ENCODE measurements at regions not wholly inside any gene's neighbourhood (a gene's known extent, or its start where the extent isn't known, plus 50 kb on each side); places are given as distances from the start of the nearest gene placed in this dataset.
A peak's percentile ranks its signal among the peaks of the same experiment; 100 is the strongest.
"Not testable (repeated sequence)": the region's sequence is repeated elsewhere in the genome, so short reads cannot be mapped to it uniquely, and the experiment has no call there.

DNA sequence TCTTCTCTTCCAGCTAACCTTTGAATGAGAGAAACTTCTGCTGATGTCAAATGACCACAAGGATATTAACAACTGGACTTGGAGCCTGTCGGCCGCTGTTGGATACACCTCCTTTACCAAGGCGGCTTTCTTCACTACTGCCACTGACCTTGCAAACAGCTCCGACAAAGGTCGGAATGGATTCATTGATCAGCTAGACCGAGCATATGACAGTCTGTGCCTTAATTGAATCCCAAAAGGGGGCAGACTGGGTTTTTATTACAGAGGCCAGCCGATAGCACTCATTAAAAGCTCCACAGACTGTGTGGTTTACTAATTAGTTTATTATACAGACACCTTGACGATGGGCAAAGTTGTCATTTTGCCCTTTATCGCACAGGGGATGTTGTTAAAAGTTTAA, 394.5 kb downstream of the RERGL start:
- DNase-seq (ENCODE audit: low read depth): no peak

DNA sequence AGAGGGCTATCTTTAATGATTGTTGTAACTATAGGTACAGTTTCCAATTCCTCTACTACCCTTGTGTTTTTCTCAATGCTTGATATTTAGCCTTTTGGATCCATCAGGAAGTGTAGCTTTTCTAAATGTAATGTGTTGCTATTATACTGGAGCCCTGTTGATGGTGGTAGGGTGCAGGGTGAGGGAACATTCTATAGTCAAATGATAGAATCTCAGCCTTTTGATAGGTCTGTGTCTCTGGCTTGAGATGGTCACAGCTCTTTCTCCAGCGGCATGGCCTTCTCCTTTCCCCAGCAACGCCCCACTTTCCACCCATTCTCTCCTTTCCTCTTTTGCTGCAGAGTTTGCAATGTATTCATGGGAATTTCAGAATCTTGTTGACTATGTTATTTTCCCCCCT, 398.6 kb downstream of the RERGL start:
- no peak for DNase-seq (ENCODE audit: low read depth)

DNA sequence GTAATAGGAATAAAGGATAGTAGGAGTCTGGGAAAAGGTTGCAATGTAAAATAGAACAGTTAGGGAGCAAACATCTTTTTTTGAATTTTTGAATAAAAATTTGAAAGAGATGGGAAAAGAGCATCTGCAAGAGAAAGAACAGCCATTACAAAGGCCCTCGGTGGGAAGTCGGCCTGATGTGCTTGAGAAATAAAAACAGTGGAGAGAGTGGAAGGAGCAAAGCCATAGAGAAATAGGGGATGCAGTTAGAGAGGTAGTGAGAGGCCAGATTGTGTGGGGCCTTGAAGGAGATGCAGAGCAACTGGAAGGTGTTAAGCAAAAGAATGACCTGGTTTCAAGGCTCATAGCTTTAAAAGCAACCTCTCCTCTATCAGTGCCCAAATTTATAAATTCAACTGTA, 409.8 kb downstream of the RERGL start:
- DNase-seq (ENCODE audit: low read depth): no peak

DNA sequence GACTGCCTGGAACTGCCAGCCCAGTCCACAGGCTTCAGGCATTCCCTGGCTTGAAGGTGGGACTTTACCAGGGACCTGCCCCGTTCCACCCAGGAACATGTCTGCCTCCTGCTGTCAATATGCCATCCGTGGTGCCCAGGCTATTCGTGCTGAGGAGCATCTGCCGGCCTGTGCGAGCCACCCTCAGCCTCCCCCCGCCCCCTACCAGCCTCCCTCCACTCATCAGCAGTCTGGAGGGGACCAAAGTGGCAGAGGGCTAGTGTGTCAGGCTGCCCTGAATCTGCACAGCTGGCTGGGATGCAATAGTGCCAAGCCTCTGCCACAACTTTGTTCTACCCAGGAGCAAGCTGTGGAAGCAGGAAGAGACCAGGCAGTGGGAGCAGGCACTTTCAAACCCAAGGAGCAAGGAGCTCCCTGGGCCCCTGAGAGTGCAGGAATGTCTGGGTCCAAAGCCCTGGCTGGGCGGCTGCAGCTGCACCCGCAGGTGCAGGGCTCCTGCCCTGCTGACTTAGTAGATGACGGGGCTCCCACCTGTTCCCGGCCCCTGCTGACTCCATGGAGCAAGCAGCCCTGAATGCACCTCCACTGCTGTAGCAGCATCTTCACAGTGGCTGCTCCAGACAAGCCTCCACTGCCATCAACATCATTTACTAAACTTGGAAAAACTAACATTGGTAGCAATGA, 423.2 kb downstream of the RERGL start:
- DNase-seq (ENCODE audit: low read depth): no peak

DNA sequence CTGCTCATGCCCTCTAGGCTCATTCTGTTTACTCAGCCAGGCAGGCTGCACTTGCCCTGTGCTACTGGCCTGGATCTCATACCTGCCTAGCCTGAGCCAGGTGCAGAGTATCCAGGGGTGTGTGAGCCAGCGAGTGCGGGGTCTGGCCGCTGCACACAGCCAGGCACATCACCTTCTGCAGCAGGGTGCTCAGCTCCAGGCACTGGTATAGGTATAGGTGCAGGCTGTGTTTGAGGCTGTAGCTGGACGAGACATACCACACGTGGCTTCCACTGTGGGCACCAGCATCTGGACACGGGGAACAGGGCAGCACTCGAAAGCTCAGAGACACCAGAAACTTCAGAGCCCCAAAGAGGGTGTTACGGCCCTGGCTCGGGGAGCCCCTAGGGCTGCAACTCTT, 424.2 kb downstream of the RERGL start:
- no peak for DNase-seq (ENCODE audit: low read depth)

DNA sequence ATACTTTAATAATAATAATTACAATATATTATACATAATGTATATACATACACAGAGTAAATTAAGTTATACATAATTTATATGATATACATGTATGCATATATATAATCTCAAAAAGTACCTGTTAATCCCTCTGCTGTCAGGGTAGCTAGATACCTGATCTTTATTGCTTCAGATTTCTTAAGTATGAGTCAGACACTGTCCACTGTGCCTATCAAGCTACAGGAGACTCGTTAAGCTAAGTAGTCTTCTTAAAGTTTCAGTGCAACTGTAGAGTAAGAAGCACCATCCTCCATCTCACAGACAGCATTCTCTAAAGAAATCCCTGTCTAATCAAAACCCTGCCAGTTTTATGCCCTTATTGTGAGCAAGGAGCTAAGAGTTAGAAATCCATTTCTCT, 428.7 kb downstream of the RERGL start:
- DNase-seq (ENCODE audit: low read depth): no peak

DNA sequence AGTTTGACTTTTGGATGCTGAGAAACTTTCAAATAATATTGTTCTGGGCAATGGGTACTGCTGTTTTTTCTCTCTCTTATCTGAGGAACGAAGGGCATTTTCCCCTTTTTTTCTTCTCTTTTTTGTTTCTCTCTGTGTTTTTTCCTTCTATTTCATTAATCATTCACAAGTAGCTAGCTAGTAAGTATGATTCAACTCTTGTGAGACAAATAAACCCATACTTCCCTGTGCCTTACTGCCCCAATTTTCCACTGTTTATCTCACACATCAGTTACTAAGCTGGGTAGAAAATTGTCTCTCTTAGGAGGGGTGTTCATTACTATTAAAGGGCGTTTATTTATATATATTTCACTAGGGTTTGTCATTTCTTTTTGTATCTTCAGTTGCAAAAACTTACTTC, 437.6 kb downstream of the RERGL start:
- DNase-seq (ENCODE audit: low read depth): no peak

DNA sequence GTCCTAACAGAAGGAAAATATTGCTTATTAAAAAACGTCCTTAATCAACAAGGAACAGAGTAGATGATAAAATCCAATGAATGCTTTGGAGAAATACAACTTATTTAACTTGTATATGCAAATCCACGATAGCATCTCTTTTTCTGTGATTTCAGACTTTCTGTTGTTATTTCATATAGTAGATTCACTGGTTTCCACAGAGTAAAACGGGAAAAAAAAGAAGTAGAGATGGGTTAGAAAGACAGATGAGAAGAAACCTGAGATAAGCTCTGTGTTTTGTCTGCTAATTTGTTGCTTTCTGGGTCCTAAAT, 447.7 kb downstream of the RERGL start:
- no peak for DNase-seq (ENCODE audit: low read depth)

DNA sequence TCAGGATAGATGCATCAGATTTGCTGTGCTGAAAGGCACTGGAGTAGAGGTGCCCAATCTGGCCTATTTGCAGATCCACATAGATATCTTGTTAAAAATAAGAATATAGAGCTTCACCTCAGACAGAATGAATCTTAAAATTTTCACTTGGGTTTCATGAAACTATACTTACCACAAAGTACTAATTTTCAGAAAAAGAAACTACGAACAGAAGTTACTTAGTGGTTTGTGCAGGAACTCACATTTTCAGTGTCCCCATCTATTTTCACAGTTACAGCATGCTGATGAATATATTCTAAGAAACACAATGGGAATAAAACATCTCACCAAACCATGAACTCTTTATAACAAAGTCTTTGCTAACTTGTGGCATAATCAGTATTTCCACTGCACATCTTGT, 449.4 kb downstream of the RERGL start:
- no peak for DNase-seq (ENCODE audit: low read depth)

DNA sequence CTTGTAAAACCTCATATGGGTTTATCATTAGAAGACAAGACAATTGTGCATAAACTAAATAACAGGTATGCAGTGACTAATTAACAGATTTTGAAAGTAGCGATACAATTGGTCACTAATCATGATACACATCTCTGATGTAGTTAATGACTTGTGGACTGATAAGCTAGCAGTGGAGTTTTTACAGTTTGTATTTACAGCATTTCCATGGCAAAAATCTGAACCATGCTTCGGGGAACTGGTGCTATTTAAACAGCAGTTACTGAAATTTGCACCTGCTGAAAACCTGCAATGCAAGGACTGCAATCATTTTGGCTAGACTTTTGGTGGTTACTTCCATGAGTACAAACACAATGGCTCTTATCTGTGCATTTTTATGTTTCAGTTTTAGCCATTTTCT, 471.2 kb downstream of the RERGL start:
- DNase-seq (ENCODE audit: low read depth): no peak

DNA sequence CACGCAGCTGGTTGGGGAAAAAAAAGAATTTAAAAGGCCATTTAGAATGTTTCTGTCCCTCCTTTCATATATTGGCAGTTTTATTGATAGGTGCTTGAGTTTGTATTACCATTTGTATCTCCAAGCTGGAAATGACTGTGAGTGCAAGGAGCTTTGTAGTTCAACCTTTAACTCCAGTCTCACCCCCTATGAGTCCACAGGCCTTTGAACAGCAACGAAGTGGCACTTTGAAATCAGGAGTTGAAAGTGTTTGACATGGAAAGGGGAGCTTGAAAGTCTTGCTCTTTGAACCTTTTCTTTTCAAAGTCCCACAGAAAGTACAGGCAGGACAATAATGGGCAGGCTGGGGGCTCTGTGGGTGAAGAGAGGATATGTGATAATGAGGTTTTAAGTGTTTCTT, 480.3 kb downstream of the RERGL start:
- no peak for DNase-seq (ENCODE audit: low read depth)

DNA sequence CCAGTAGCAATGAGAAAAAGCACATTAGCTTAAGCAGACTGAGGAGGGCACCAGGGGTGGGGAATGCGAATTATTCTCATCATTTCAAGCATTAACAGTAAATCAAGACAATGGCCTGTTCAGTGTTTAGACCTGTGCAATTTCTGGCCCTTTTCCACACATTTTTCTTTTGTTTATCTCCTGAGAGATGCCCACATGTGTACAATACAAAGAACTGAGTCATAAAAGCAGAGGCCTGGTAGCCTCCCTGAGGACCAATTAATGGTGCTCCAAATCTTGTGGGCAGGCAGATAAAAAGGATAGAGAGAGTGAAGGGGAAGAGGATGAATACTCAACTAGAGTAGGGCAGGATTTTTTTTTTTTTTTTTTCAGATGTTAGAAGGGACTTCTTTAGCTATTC, 480.8 kb downstream of the RERGL start:
- peak; percentile 35 for DNase-seq (ENCODE audit: low read depth)

DNA sequence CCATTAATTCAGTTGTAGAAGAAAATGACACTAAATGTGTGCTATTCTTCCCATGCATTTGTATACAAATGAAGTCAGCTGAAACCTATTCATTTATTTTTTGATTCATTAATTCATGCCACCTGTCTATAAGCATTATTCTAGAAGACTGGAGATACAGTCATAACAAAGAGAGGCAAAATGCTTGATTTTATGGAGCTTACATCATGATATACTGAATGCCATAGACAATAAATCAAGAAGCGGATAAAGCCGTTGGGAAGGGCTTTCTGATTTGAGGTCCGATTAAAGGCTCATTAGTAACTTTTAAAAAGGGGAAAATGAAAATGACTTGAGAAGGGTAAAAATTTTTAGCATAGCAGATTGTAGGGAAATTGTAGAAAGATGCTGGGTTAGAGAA, 494.9 kb downstream of the RERGL start:
- no peak for DNase-seq (ENCODE audit: low read depth)

DNA sequence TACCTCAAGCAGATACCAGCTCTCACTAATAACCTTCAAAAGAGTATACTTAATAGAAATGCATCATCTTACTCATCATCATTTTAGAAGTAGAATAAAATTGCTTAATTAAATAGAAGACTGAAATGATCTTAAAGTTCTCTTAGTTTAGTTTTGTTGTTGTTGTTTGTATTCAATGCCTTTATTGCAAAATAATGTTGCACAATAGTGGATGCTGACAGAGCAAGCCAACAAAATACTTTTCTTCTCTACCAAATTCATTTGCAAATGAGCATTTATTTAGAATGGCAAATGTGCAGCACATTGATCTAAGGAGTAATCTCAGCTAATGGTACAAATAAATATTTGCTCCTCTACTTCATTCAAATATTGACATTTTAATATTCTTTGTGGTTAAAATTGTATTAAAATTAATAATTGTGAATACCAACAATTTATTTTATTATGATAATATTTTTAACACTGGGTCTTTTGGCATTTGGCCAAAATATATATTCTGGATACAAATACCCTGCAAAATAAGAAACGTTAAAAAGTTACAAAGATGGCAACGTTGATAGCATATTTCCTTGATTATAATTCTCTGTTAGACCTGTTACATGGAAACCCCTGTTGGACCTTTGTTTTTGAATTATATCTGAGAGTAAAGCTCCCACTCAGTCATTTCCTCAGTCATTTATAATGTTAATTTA, 496.1 kb downstream of the RERGL start:
- DNase-seq (ENCODE audit: low read depth): no peak

DNA sequence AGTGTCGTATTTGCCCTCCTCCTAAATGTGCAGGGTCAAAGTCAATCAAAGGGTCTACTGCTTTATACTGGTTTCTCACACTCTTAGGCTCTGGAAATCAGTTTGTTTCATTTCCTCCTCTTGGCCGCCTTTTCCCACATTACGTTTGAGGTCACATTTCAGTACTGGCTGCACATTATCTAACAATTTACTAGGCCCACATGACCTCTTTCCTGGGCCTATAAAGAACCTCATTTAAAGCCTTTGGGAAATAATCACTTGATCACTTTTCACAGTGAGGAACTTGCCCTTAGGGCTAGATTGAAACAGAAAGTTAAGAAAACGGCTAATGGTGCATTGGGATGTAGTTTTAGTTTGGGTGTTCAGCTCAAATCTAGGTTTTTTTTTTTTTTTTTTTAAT, 497.5 kb downstream of the RERGL start:
- DNase-seq (ENCODE audit: low read depth): no peak

DNA sequence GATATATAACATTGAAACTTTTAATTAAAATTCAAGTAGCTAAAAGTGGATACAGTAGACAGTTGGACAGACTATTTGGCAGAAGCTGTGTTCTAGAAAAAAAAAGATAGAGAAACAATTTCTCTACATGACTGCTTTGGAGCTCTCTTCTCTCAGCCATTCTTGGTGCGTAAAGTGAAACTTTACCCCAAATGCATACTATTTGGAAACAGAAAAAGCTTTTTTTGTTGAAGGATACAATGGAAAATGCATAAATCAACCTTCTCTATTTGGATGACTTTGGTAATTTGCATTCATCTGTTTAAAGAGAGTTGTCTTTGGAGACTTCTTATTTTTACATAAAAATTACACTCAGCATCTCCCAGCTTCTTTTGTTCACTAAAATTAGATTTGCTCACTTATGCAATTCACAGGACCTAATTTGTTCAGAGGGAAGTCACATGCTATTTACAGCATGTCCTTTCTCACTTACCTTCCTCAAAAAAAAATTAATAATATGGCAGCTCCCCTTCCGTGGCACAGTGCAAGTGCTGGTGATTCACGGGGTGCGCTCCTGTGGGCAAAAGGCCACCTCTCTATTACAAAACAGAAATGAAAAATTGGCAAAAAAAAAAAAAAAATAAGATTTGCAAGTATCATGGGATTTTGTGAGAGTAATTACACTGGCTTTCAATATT, 498.9 kb downstream of the RERGL start:
- no peak for DNase-seq (ENCODE audit: low read depth)

DNA sequence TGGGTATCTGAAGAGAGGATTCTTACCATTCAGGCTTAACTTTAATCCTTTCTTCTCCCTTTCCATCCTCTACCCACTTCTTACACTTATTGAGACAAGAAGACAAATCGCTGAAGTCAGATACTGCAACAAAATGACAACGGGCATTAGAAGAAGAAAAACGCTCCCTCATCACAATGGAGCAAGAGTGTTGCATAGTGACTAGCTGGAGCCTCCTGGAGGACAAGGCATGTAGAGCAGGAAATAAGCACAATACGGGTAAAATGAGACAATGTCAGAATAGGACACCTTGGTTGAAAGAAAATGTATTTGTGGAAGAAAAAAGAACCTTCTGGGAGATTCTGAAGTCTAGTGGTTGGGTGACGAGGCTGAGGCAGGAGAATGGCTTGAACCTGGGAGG, 501.0 kb downstream of the RERGL start:
- peak; percentile 1 for DNase-seq (ENCODE audit: low read depth)

DNA sequence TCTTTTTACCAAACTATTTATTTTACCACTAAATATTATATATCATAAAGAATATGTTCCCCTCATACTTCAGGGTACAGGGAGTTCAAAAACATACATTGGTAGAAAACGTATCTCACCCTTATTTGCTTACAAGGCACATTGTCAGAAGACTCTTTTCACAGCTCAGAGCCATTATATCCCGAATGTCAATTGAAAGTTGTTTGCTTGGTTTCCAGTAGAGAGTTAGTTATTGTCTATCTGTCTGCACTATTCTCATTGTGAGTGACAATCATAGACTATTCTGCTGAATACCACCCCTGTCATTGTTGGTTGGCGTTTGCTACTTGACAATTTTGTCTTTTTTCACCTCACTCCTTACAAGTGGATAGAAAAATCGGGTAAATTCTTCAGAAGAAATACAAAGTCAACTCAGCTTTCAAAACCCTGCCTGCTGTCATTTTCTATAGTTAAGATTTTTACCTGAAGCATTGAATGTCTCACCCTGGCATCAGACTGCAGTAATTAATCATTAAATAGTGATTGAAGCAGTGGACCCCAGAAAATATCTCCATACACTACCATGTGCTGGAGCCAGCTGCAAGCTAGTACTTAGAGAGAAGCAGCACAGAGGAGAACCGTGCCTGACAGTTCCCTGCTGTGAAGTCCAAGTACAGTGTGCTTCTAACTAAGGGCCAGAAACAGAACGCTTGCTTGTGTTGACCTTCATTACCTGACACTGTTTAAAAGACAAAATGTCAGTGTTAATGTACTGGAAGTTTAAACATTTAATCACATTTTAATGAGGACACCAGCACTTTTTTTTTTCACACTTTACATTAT, 510.6 kb downstream of the RERGL start:
- DNase-seq (ENCODE audit: low read depth): no peak

DNA sequence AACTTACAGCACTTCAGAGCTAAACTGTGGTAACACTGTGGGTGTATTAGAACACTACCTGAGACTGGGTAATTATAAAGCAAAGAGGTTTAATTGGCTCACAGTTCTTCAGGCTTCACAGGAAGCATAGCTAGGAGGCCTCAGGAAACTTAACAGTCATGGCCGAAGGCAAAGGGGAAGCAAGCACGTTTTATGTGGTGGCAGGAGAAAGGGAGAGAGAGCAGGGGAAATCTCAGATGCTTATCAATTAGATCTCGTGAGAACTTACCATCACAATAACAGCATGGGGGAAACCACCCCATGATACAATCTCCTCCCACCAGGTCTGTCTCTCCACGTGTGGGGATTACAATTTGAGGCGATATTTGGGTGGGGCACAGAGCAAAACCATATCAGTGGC, 512.6 kb downstream of the RERGL start:
- DNase-seq (ENCODE audit: low read depth): no peak

DNA sequence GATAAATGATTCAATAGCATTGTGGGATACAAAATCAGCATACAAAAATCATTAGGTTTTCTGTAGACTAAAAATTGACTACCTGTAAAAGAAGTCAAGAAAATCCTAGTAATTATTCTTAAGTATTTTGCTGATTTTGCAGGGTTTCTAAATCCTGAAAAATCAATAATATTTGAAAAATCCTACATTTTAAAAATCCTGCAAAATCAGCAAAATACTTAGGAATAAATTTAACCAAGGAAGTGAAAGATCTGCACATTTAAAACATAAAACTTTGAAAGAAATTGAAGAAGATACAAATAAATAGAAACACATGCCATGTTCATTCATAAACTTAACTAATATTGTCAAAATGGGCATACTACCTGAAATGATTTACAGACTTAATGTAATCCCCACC, 517.7 kb downstream of the RERGL start:
- no peak for DNase-seq (ENCODE audit: low read depth)

DNA sequence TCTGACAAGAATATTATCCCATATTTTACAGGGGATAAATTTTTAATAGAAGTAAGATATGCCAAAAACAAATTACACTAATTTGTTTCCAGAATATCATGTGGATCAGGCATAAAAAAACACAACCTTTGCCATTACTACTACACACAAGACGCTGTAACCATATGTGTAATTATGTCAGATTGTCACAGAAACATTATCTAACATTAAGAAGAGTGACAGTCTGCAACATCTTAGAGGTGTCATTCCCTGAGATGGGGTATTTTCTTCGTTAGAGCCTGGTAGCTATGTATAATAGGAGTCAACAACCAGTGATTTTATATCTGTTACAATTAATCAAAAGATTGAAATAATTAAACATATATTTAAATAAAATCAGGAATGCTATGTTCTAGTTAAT, 518.9 kb downstream of the RERGL start:
- DNase-seq (ENCODE audit: low read depth): no peak

DNA sequence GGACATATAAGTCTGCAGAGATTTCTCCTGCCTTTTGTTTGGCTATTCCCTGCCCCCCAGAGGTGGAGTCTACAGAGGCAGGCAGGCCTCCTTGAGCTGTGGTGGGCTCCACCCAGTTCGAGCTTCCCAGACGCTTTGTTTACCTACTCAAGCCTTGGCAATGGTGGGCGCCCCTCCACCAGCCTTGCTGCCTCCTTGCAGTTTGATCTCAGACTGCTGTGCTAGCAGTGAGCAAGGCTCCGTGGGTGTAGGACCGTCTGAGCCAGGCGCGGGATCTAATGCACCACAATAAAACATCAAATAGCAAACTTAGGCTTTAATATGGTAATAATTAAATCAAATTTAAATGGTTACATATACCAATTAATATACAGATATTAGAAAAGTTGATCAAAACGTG, 525.4 kb downstream of the RERGL start:
- DNase-seq (ENCODE audit: low read depth): not testable (repeated sequence)
